Right cardiac atrium (tissue), 5 donors: ENCODE measurements at regions not wholly inside any gene's neighbourhood (a gene's known extent, or its start where the extent isn't known, plus 50 kb on each side); places are given as distances from the start of the nearest gene placed in this dataset.

Experiments
- ATAC-seq, 2 donors: fragments of 200-7000 bp; cut with Tn5 transposase; one replicate each; pipeline versions ENCODE4 v1.8.0 to v1.9.1; 2020; ENCODE audit warnings: moderate library complexity in 2 of 2, mild to moderate bottlenecking in 1 of 2
- DNase-seq, 3 donors: peaks; one replicate each; pipeline ENCODE4 v3.0.0-alpha.2; 2020
- H3K27ac ChIP-seq: one replicate; pipeline ENCODE4 v1.5.1; 2013; ENCODE audit warnings: mild to moderate bottlenecking, low read length, control low read depth, moderate library complexity
- H3K27me3 ChIP-seq: one replicate; pipeline ENCODE4 v1.6.1; 2013; ENCODE audit not compliant: control insufficient read depth, insufficient read depth
- H3K4me1 ChIP-seq: one replicate; pipeline ENCODE4 v1.6.1; 2013; ENCODE audit warnings: low read length; ENCODE audit not compliant: control insufficient read depth, insufficient read depth
- H3K4me3 ChIP-seq: one replicate; pipeline ENCODE4 v1.5.1; 2013; ENCODE audit warnings: low read length, control low read depth
- H3K9me3 ChIP-seq: one replicate; pipeline ENCODE4 v1.6.1; 2013; ENCODE audit warnings: low read length; ENCODE audit not compliant: control insufficient read depth
- WGBS: extraction: QIAGEN DNeasy Blood & Tissue Kit; methylation state at CpG from one replicate; pipeline ENCODE4 v1.1.7; 2013; 5-methylcytosine and 5-hydroxymethylcytosine counted together
- intact Hi-C, 4 donors: fragments of 100-400 bp; cut with DNase I; formaldehyde crosslinking; loops; one replicate each; pipeline versions ENCODE4 v1.11.0 to v1.14.0; 2022 to 2023
- donor health status: healthy with polysubstance abuse.
- donor health status: DM: no; HTN: yes; CAD: no.
- donor health status: DM: no; HTN: no; CAD: no.
- donor health status: DM: no; HTN: yes; CAD: no; lungs with severe emphysema.
- donor health status: DM: yes; HTN: yes; CAD: no.

GRCh38 chr12:45490232-45490881 lies 239.1 kb upstream of the ARID2 start:
- Histone ChIP-seq H3K4me1 (no peaks in the 10 kb centered on the region), H3K27me3 (no peaks in the 10 kb centered on the region), H3K4me3 (no peak overlapping the region), H3K9me3 (no peaks in the 10 kb centered on the region), H3K27ac (no peak overlapping the region)
- 91% methylated on average over 7 of the region's 7 CpGs for WGBS
- intact Hi-C loops, result no loop called here
- DNase-seq, result no peak
- ATAC-seq, result no peak

- no peak for DNase-seq
- Histone ChIP-seq H3K9me3 (no peaks in the 10 kb centered on the region), H3K4me3 (no peak overlapping the region), H3K27me3 (no peaks in the 10 kb centered on the region), H3K4me1 (no peaks in the 10 kb centered on the region), H3K27ac (no peak overlapping the region)
- 87% methylated on average over 4 of the region's 4 CpGs for WGBS
- intact Hi-C loops, result no loop called here
- no peak for ATAC-seq
These were observed 235.2 kb upstream of the ARID2 start for GRCh38 chr12:45494279-45494678.

GRCh38 chr12:45498645-45499044 lies 230.9 kb upstream of the ARID2 start:
- Histone ChIP-seq H3K9me3 (no peaks in the 10 kb centered on the region), H3K4me3 (no peak overlapping the region), H3K27me3 (no peaks in the 10 kb centered on the region), H3K27ac (no peak overlapping the region), H3K4me1 (no peaks in the 10 kb centered on the region)
- intact Hi-C loops, result no loop called here
- 86% methylated on average over 1 of the region's 1 CpG for WGBS
- DNase-seq (no peak), ATAC-seq (no peak)

- no peaks in the 10 kb centered on the region for H3K9me3 ChIP-seq
- no peak for ATAC-seq
- no peak overlapping the region for H3K4me3 ChIP-seq
- H3K27ac ChIP-seq, result no peak overlapping the region
- 53% methylated on average over 4 of the region's 4 CpGs for WGBS
- intact Hi-C loops, result no loop called here
- no peak for DNase-seq
- no peaks in the 10 kb centered on the region for H3K27me3 ChIP-seq
- no peaks in the 10 kb centered on the region for H3K4me1 ChIP-seq
These were observed 226.9 kb upstream of the ARID2 start for GRCh38 chr12:45502481-45503128.

- Histone ChIP-seq H3K4me3 (no peak overlapping the region), H3K27ac (no peak overlapping the region), H3K27me3 (no peaks in the 10 kb centered on the region), H3K4me1 (no peaks in the 10 kb centered on the region), H3K9me3 (no peaks in the 10 kb centered on the region)
- DNase-seq, result no peak
- intact Hi-C loops, result no loop called here
- WGBS, result 72% methylated on average over 1 of the region's 1 CpG
- ATAC-seq, result no peak
These were observed 225.6 kb upstream of the ARID2 start for GRCh38 chr12:45503899-45504298.

GRCh38 chr12:45504316-45505010 lies 225.0 kb upstream of the ARID2 start:
- ATAC-seq, result no peak
- WGBS, result 85% methylated on average over 6 of the region's 6 CpGs
- no peaks in the 10 kb centered on the region for H3K4me1 ChIP-seq
- DNase-seq, result no peak
- no peaks in the 10 kb centered on the region for H3K27me3 ChIP-seq
- no peak overlapping the region for H3K4me3 ChIP-seq
- no peaks in the 10 kb centered on the region for H3K9me3 ChIP-seq
- H3K27ac ChIP-seq, result no peak overlapping the region
- intact Hi-C loops, result no loop called here

- Histone ChIP-seq H3K9me3 (no peaks in the 10 kb centered on the region), H3K27ac (no peak overlapping the region), H3K27me3 (no peaks in the 10 kb centered on the region), H3K4me3 (no peak overlapping the region), H3K4me1 (no peaks in the 10 kb centered on the region)
- DNase-seq, result no peak
- WGBS, result 79% methylated on average over 2 of the region's 2 CpGs
- ATAC-seq, result no peak
- intact Hi-C loops, result no loop called here
These were observed 220.3 kb upstream of the ARID2 start for GRCh38 chr12:45509187-45509586.

GRCh38 chr12:45509621-45510020 lies 219.9 kb upstream of the ARID2 start:
- intact Hi-C loops, result no loop called here
- no peak for ATAC-seq
- Histone ChIP-seq H3K27me3 (no peaks in the 10 kb centered on the region), H3K27ac (no peak overlapping the region), H3K9me3 (no peaks in the 10 kb centered on the region), H3K4me3 (no peak overlapping the region), H3K4me1 (no peaks in the 10 kb centered on the region)
- WGBS, result 73% methylated on average over 1 of the region's 1 CpG
- DNase-seq, result no peak

- no peak for ATAC-seq
- intact Hi-C loops, result no loop called here
These were observed 212.1 kb upstream of the ARID2 start for GRCh38 chr12:45517381-45517780.

GRCh38 chr12:45518291-45519235 lies 210.9 kb upstream of the ARID2 start:
- Histone ChIP-seq H3K9me3 (no peaks in the 10 kb centered on the region), H3K4me3 (no peak overlapping the region), H3K27me3 (no peaks in the 10 kb centered on the region), H3K4me1 (no peaks in the 10 kb centered on the region), H3K27ac (no peak overlapping the region)
- ATAC-seq, result no peak
- WGBS, result 74% methylated on average over 10 of the region's 10 CpGs
- intact Hi-C loops, result no loop called here
- no peak for DNase-seq

More at GRCh38 chr12:45517381-45517780, 212.1 kb upstream of the ARID2 start:
- H3K4me1 ChIP-seq, result no peaks in the 10 kb centered on the region
- 62% methylated on average over 3 of the region's 3 CpGs for WGBS
- DNase-seq, result no peak
- no peaks in the 10 kb centered on the region for H3K9me3 ChIP-seq
- H3K4me3 ChIP-seq, result no peak overlapping the region
- no peaks in the 10 kb centered on the region for H3K27me3 ChIP-seq
- no peak overlapping the region for H3K27ac ChIP-seq

GRCh38 chr12:45522227-45522626 lies 207.3 kb upstream of the ARID2 start:
- WGBS, result 90% methylated on average over 3 of the region's 3 CpGs
- intact Hi-C loops, result no loop called here
- ATAC-seq, result no peak

More at GRCh38 chr12:45522227-45522626, 207.3 kb upstream of the ARID2 start:
- H3K4me3 ChIP-seq, result no peak overlapping the region
- no peak for DNase-seq
- H3K27me3 ChIP-seq, result no peaks in the 10 kb centered on the region
- no peaks in the 10 kb centered on the region for H3K9me3 ChIP-seq
- no peaks in the 10 kb centered on the region for H3K4me1 ChIP-seq
- no peak overlapping the region for H3K27ac ChIP-seq
